GM12874 (cell line): ENCODE measurements at regions not wholly inside any gene's neighbourhood (a gene's known extent, or its start where the extent isn't known, plus 50 kb on each side); places are given as distances from the start of the nearest gene placed in this dataset.

Source experiments
- CTCF ChIP-seq: IDR thresholded peaks from 2 replicates; pipeline ENCODE4 v1.5.1; 2011; ENCODE audit warnings: low read depth, mild to moderate bottlenecking, control low read depth, low read length, moderate library complexity; ENCODE audit not compliant: insufficient read depth

GRCh38 chr4:125791896-125792295 is 477.1 kb downstream of the FAT4 start:
- no peak for TF ChIP-seq CTCF

- no peak for TF ChIP-seq CTCF
These were observed 480.2 kb downstream of the FAT4 start for GRCh38 chr4:125794989-125795388.

- no peak for TF ChIP-seq CTCF
These were observed 481.4 kb downstream of the FAT4 start for GRCh38 chr4:125796138-125796537.

- no peak for TF ChIP-seq CTCF
These were observed 486.6 kb downstream of the FAT4 start for GRCh38 chr4:125801373-125801772.

GRCh38 chr4:125801924-125802323 is 487.2 kb downstream of the FAT4 start:
- no peak for TF ChIP-seq CTCF

- TF ChIP-seq CTCF, result no peak
These were observed 493.3 kb downstream of the FAT4 start for GRCh38 chr4:125808022-125808421.

- TF ChIP-seq CTCF, result no peak
These were observed 493.8 kb downstream of the FAT4 start for GRCh38 chr4:125808570-125808969.

GRCh38 chr4:125811892-125812291 is 497.1 kb downstream of the FAT4 start:
- TF ChIP-seq CTCF, result no peak
